ENCODE measurements at regions not wholly inside any gene's neighbourhood (a gene's known extent, or its start where the extent isn't known, plus 50 kb on each side); places are given as distances from the start of the nearest gene placed in this dataset.
A peak's percentile ranks its signal among the peaks of the same experiment; 100 is the strongest.

DNA sequence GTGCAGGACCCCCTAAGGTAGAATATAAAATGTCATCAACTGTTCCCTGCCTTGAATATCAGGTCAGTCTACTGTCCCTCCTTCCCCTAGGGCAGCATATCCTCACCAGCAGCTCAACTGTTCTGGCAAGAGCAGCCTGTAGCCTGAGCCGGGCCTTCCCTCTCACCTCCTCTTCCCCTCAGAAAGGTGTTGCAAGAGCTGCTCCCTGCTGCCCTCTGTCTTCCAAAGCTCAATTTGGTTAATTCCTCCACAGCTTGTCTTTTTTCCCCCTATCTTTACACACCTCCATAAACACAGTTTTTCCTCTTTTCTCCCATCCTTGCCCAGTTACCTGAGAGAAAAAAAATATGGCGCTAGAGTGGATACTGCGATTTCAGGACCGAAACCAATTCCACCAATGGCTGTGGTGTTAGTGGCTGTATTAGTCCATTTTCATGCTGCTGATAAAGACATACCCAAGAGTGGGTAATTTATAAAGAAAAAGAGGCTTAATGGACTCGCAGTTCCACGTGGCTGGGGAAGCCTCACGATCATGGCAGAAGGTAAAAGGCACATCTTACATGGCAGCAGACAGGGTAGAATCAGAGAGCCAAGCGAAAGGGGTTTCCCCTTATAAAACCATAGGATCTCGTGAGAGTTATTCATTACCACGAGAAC, 184.7 kb downstream of the MREG start (continued):
- TF ChIP-seq, protein P1, sequence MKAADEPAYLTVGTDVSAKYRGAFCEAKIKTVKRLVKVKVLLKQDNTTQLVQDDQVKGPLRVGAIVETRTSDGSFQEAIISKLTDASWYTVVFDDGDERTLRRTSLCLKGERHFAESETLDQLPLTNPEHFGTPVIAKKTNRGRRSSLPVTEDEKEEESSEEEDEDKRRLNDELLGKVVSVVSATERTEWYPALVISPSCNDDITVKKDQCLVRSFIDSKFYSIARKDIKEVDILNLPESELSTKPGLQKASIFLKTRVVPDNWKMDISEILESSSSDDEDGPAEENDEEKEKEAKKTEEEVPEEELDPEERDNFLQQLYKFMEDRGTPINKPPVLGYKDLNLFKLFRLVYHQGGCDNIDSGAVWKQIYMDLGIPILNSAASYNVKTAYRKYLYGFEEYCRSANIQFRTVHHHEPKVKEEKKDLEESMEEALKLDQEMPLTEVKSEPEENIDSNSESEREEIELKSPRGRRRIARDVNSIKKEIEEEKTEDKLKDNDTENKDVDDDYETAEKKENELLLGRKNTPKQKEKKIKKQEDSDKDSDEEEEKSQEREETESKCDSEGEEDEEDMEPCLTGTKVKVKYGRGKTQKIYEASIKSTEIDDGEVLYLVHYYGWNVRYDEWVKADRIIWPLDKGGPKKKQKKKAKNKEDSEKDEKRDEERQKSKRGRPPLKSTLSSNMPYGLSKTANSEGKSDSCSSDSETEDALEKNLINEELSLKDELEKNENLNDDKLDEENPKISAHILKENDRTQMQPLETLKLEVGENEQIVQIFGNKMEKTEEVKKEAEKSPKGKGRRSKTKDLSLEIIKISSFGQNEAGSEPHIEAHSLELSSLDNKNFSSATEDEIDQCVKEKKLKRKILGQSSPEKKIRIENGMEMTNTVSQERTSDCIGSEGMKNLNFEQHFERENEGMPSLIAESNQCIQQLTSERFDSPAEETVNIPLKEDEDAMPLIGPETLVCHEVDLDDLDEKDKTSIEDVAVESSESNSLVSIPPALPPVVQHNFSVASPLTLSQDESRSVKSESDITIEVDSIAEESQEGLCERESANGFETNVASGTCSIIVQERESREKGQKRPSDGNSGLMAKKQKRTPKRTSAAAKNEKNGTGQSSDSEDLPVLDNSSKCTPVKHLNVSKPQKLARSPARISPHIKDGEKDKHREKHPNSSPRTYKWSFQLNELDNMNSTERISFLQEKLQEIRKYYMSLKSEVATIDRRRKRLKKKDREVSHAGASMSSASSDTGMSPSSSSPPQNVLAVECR (CRISPR knock-in tag; IDR thresholded peaks at IDR 0.05; ENCODE audit: borderline replicate concordance) = peak; percentile 36; the same call in 1 of the 2 replicates
- TF ChIP-seq ZNF512B (CRISPR knock-in tag; IDR thresholded peaks at IDR 0.05; ENCODE audit: borderline replicate concordance) = no peak
- TF ChIP-seq ZSCAN25 (CRISPR knock-in tag; IDR thresholded peaks at IDR 0.05) = no peak
- no peak for TF ChIP-seq MED8 (CRISPR knock-in tag; IDR thresholded peaks at IDR 0.05; ENCODE audit: insufficient replicate concordance)
- peak; percentile 95 for TF ChIP-seq GATAD2A (CRISPR knock-in tag; IDR thresholded peaks at IDR 0.05)
- no peak for TF ChIP-seq ZNF629 (CRISPR knock-in tag; conservative IDR thresholded peaks at IDR 0.05)
- TF ChIP-seq ZNF280D (CRISPR knock-in tag; IDR thresholded peaks at IDR 0.05) = peak; percentile 56; the same call in 1 of the 2 replicates
- no peak for TF ChIP-seq ZNF335 (CRISPR knock-in tag; IDR thresholded peaks at IDR 0.05)
- TF ChIP-seq AHDC1 (CRISPR knock-in tag; IDR thresholded peaks at IDR 0.05; ENCODE audit: borderline replicate concordance) = no peak
- TF ChIP-seq, protein P2, sequence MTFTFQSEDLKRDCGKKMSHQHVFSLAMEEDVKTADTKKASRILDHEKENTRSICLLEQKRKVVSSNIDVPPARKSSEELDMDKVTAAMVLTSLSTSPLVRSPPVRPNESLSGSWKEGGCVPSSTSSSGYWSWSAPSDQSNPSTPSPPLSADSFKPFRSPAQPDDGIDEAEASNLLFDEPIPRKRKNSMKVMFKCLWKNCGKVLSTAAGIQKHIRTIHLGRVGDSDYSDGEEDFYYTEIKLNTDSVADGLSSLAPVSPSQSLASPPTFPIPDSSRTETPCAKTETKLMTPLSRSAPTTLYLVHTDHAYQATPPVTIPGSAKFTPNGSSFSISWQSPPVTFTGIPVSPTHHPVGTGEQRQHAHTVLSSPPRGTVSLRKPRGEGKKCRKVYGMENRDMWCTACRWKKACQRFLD (CRISPR knock-in tag; IDR thresholded peaks at IDR 0.05; ENCODE audit: borderline replicate concordance) = no peak
- TF ChIP-seq ZKSCAN5 (CRISPR knock-in tag; IDR thresholded peaks at IDR 0.05) = peak; percentile 98

Data from HepG2 (cell line).